Activated CD4-positive, CD25-positive, alpha-beta regulatory T cell treated with anti-CD3 and anti-CD28 coated beads, Interleukin-2, amount 50 U/mL, for 16 hours (primary cell): ENCODE measurements at regions not wholly inside any gene's neighbourhood (a gene's known extent, or its start where the extent isn't known, plus 50 kb on each side); places are given as distances from the start of the nearest gene placed in this dataset.
"Not testable (repeated sequence)": the region's sequence is repeated elsewhere in the genome, so short reads cannot be mapped to it uniquely, and the experiment has no call there.

ENCODE experiments used
- DNase-seq: peaks from one replicate; pipeline ENCODE4 v3.0.0-alpha.2; 2020; ENCODE audit warnings: low read depth, low spot score

- DNase-seq: no peak
These were observed 593.1 kb downstream of the MAT2B start for GRCh38 chr5:164098531-164098930.

DNA sequence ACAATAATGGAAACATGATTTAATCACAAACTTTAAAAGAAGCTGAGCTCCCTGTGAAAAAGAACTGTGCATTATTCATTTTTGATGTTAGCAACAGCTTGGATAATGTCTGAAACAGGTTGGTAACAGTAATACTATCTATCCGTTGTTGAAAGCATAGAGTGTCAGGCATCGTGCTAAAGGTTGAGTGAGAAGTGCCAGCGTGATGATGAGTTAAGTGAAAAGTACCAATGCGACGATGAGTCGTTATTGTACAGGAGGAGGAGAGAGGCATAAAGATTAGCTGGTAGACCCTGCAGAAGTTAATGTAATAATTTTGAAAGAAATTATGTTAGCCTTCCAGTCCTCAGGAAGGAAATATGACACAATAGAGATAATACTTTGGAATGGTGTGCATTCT, 593.6 kb downstream of the MAT2B start:
- DNase-seq: no peak

DNA sequence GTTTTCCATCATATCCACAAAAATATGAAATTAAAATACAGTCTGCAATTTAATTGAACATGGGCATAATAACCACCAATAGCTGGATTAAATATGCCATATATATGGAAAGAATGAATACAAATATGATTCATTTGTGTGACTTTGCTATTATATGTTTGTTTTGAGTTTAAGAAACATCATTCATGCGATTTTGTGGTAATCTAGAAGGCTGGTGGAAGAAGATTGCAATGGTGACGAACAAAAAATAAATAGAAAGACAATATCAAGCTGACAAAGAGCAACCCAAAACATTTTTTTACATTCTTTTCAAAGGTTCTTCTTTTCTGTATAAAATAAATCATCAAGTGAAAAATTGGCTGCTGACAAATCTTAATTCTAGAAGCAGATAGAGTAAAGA, 610.0 kb downstream of the MAT2B start:
- DNase-seq: no peak

- DNase-seq: no peak
These were observed 614.5 kb downstream of the MAT2B start for GRCh38 chr5:164119806-164120447.

DNA sequence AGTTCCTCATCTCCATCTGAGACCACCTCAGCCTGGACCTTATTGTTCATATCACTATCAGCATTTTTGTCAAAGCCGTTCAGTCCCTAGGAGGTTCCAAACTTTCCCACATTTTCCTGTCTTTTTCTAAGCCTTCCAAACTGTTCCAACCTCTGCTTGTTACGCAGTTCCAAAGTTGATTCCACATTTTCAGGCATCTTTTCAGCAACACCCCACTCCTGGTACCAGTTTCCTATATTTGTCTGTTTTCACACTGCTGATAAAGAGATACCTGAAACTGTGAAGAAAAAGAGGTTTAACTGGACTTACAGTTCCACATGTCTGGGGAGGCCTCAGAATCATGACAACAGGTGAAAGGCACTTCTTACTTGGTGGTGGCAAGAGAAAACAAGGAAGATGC, 622.1 kb downstream of the MAT2B start:
- DNase-seq: no peak

DNA sequence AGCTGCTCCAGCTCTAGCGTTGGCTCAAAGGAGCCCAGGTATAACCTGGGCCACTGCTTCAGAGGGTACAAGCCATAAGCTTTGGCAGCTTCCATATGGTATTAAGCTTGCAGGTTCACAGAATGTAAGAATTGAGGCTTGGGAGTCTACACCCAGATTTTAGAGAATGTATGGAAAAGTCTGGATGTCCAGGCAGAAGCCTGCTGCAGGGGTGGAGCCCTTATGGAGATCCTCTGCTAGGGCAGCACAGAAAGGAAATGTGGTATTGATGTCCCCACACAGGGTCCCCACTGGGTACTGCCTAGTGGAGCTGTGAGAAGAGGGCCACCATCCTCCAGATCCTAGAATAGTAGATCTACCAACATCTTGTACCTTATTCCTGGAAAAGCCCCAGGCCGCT, 626.9 kb downstream of the MAT2B start:
- DNase-seq: no peak

- DNase-seq: no peak
These were observed 631.7 kb downstream of the MAT2B start for GRCh38 chr5:164137095-164137494.

- no peak for DNase-seq
These were observed 634.0 kb downstream of the MAT2B start for GRCh38 chr5:164139423-164139822.

GRCh38 chr5:164145458-164145857, 640.0 kb downstream of the MAT2B start:
- DNase-seq: no peak

DNA sequence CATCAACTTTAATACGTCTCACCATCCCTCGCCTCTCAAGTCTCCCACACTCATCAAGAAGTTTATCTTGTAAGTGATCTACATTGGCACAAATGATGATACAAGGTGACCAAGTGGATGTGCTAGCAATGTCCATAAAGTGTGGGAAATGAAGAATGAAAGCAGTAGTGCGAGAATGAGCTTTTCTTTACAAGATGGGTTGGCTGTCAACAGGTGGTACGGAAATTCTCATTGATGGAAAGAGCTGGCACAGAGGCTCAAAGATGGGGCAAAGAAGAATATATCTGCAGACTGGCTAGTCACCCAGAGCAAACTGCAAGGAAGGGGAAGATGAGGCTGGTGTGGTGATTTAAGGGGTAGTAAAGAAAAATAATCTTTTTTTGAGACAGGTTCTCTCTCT, 640.8 kb downstream of the MAT2B start:
- DNase-seq: no peak

- DNase-seq: no peak
These were observed 642.9 kb downstream of the MAT2B start for GRCh38 chr5:164148292-164148691.

- DNase-seq: not testable (repeated sequence)
These were observed 647.1 kb downstream of the MAT2B start for GRCh38 chr5:164152539-164152938.

- DNase-seq: no peak
These were observed 648.2 kb downstream of the MAT2B start for GRCh38 chr5:164153469-164154172.

GRCh38 chr5:164170814-164171213, 665.4 kb downstream of the MAT2B start:
- no peak for DNase-seq

GRCh38 chr5:164175083-164175482, 669.7 kb downstream of the MAT2B start:
- DNase-seq: no peak

- DNase-seq: no peak
These were observed 674.0 kb downstream of the MAT2B start for GRCh38 chr5:164179406-164179805.

DNA sequence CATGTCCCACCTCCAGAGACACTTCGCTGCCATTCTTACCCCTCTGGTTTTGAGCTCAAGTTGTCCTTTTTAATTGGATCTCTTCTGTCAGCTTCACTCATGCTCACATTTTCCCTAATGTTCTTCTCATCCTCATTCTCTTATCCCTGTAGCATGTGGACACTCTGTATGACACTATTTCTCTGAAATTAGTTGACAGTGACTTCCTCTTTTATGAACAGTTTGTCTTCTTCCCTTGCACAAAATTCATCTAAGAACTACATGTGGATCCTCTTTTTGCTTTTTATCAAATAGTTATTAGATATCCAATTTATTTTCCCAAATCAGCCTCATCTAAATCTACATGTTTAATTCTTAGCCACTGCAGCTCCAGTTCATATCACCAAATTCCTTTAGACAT, 676.2 kb downstream of the MAT2B start:
- no peak for DNase-seq

DNA sequence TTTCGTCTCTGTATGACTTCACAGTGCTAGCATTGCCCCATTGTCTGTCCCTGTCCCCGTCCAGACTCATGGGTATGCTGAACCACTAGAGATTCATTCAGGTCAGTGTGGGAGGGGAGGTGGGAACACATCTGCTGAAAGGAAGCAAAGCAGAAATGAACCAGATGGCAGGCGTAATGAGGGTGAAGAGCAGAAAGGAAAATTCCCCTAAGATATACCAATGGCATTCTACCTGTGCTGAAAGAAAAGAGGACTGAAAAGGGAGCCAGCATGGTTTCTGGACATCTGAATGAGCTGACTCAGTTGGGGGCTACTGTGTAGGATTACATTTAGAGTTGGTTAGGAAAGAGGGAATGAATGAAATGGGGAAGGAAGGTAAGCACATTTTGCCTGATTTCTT, 678.7 kb downstream of the MAT2B start:
- no peak for DNase-seq

DNA sequence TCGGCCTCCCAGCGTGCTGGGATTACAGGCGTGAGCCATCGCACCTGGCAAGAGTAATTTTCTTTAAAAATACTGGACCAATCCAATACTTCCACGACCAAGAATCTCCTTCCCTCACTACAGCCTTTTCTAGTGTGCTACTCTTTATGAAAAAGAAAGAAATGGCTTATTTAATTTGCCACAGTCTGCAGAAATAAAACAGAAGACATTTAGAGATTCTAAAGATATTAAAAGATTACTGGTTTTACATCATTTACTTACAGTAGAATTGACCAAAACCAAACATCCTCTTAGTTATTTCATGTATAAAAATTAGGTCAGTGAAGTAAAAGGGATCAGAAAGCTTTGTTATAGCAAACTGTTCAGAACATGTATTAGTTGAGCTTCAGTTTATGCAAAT, 679.6 kb downstream of the MAT2B start:
- DNase-seq: no peak

DNA sequence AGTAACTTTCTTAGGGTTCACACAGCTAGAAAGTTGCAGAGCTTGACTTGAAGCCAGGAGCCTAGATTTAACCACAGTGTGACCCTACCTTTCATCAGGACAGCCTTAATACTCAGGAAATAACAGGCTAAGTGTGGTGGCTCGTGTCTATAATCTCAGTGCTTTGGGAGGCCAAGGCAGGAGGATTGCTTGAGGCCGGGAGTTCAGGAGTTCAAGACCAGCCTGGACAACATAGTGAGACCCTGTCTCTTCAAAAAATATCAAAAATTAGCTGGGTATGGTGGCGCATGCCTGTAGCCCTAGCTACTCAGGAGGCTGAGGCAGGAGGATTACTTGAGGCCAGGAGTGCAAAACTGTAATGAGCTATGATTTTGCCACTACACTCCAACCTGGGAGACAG, 681.1 kb downstream of the MAT2B start:
- DNase-seq: no peak

GRCh38 chr5:164187785-164188184, 682.4 kb downstream of the MAT2B start:
- no peak for DNase-seq

GRCh38 chr5:164188733-164189148, 683.3 kb downstream of the MAT2B start:
- no peak for DNase-seq

DNA sequence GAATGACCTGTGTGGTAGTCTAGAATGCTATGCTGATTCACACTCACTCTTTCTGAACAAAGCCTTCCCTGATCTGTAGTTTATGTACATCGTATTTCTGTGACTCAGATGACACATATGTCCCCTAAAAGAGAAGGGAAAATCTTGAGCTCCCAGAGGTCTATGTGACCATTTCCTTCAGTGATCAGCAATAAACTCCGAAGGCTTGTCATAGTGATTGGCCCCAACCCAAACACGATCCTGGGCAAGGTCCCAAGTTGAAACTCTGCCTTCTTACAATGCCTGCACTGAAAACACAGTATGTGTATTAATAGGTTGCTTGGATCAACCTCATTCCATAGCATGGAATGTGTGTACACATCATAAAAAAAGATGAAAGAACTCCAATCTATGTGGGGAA, 685.8 kb downstream of the MAT2B start:
- DNase-seq: no peak

DNA sequence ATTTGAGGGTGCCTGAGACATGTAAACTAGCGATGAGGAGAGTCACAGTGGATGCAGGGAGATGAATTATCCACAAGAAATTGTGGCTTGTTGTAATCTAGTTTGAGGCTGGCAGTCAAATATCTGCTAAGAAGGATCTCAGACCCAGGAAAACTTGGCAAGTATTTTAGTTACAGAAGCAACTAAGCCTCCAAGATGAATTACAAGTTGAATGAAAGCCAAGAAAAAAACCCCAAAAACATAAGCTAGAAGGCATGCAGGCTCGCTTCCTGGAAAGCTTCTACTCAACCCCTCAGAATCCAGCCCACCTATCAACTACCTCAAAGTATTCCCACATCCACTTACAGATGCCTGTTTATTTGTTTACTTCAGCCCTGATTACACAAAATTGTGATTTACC, 696.9 kb downstream of the MAT2B start:
- no peak for DNase-seq
